ENCODE measurements at regions not wholly inside any gene's neighbourhood (a gene's known extent, or its start where the extent isn't known, plus 50 kb on each side); places are given as distances from the start of the nearest gene placed in this dataset.

GRCh38 chr6:41450581-41450980 is 95.6 kb upstream of the FOXP4 start:
- no peak for DNase-seq
- H3K27me3 Mint-ChIP-seq = peaks cover 16% of the 10 kb centered on the region
- no peak overlapping the region for H3K27ac Mint-ChIP-seq
- no peak overlapping the region for H3K4me3 Mint-ChIP-seq
- H3K36me3 Mint-ChIP-seq (ENCODE audit: low read depth) = no peaks in the 10 kb centered on the region
- H3K9me3 Mint-ChIP-seq = no peaks in the 10 kb centered on the region
- H3K4me1 Mint-ChIP-seq = no peaks in the 10 kb centered on the region
- intact Hi-C loops (cut with micrococcal nuclease) = no loop called here

- H3K9me3 Mint-ChIP-seq = no peaks in the 10 kb centered on the region
- H3K27ac Mint-ChIP-seq = no peak overlapping the region
- no peak for DNase-seq
- peaks cover 17% of the 10 kb centered on the region for H3K27me3 Mint-ChIP-seq
- no peaks in the 10 kb centered on the region for H3K36me3 Mint-ChIP-seq (ENCODE audit: low read depth)
- no peaks in the 10 kb centered on the region for H3K4me1 Mint-ChIP-seq
- no peak overlapping the region for H3K4me3 Mint-ChIP-seq
- intact Hi-C loops (cut with micrococcal nuclease) = no loop called here
Measured at GRCh38 chr6:41451039-41451438, 95.1 kb upstream of the FOXP4 start.

GRCh38 chr6:41451515-41452163 is 94.5 kb upstream of the FOXP4 start:
- intact Hi-C loops (cut with micrococcal nuclease) = no loop called here
- Mint-ChIP-seq H3K27me3 (peaks cover 21% of the 10 kb centered on the region), H3K9me3 (no peaks in the 10 kb centered on the region), H3K4me1 (no peaks in the 10 kb centered on the region), H3K4me3 (no peak overlapping the region), H3K27ac (no peak overlapping the region), H3K36me3 (ENCODE audit: low read depth) (no peaks in the 10 kb centered on the region)
- DNase-seq = no peak

- Mint-ChIP-seq H3K27ac (no peak overlapping the region), H3K4me3 (no peak overlapping the region), H3K36me3 (ENCODE audit: low read depth) (no peaks in the 10 kb centered on the region), H3K4me1 (no peaks in the 10 kb centered on the region), H3K9me3 (no peaks in the 10 kb centered on the region), H3K27me3 (peaks cover 17% of the 10 kb centered on the region)
- no peak for DNase-seq
- intact Hi-C loops (cut with micrococcal nuclease) = no loop called here
Measured at GRCh38 chr6:41452763-41453162, 93.4 kb upstream of the FOXP4 start.

GRCh38 chr6:41453244-41453643 is 92.9 kb upstream of the FOXP4 start:
- DNase-seq = no peak
- Mint-ChIP-seq H3K4me1 (no peaks in the 10 kb centered on the region), H3K9me3 (no peaks in the 10 kb centered on the region), H3K27me3 (peaks cover 15% of the 10 kb centered on the region), H3K4me3 (no peak overlapping the region), H3K27ac (no peak overlapping the region), H3K36me3 (ENCODE audit: low read depth) (no peaks in the 10 kb centered on the region)
- intact Hi-C loops (cut with micrococcal nuclease) = no loop called here

GRCh38 chr6:41454189-41454789 is 91.9 kb upstream of the FOXP4 start:
- Mint-ChIP-seq H3K27me3 (peaks cover 19% of the 10 kb centered on the region), H3K9me3 (no peaks in the 10 kb centered on the region), H3K4me1 (no peaks in the 10 kb centered on the region), H3K27ac (no peak overlapping the region), H3K36me3 (ENCODE audit: low read depth) (no peaks in the 10 kb centered on the region), H3K4me3 (no peak overlapping the region)
- intact Hi-C loops (cut with micrococcal nuclease) = no loop called here
- DNase-seq = no peak

GRCh38 chr6:41455410-41455809 is 90.8 kb upstream of the FOXP4 start:
- Mint-ChIP-seq H3K4me3 (no peak overlapping the region), H3K4me1 (no peaks in the 10 kb centered on the region), H3K9me3 (no peaks in the 10 kb centered on the region), H3K27me3 (peaks cover 20% of the 10 kb centered on the region), H3K36me3 (ENCODE audit: low read depth) (no peaks in the 10 kb centered on the region), H3K27ac (no peak overlapping the region)
- intact Hi-C loops (cut with micrococcal nuclease) = no loop called here
- DNase-seq = no peak

- Mint-ChIP-seq H3K9me3 (no peaks in the 10 kb centered on the region), H3K27me3 (peaks cover 23% of the 10 kb centered on the region), H3K27ac (no peak overlapping the region), H3K4me1 (no peaks in the 10 kb centered on the region), H3K4me3 (no peak overlapping the region), H3K36me3 (ENCODE audit: low read depth) (no peaks in the 10 kb centered on the region)
- no peak for DNase-seq
- intact Hi-C loops (cut with micrococcal nuclease) = no loop called here
Measured at GRCh38 chr6:41455818-41456217, 90.4 kb upstream of the FOXP4 start.

GRCh38 chr6:41457303-41457670 is 88.9 kb upstream of the FOXP4 start:
- Mint-ChIP-seq H3K27me3 (peaks cover 35% of the 10 kb centered on the region), H3K27ac (no peak overlapping the region), H3K4me1 (no peaks in the 10 kb centered on the region), H3K4me3 (no peak overlapping the region), H3K36me3 (ENCODE audit: low read depth) (no peaks in the 10 kb centered on the region), H3K9me3 (no peaks in the 10 kb centered on the region)
- no peak for DNase-seq
- intact Hi-C loops (cut with micrococcal nuclease) = no loop called here

GRCh38 chr6:41459738-41460137 is 86.4 kb upstream of the FOXP4 start:
- intact Hi-C loops (cut with micrococcal nuclease) = no loop called here
- Mint-ChIP-seq H3K4me3 (no peak overlapping the region), H3K9me3 (no peaks in the 10 kb centered on the region), H3K4me1 (no peaks in the 10 kb centered on the region), H3K27me3 (peaks cover 46% of the 10 kb centered on the region), H3K36me3 (ENCODE audit: low read depth) (no peaks in the 10 kb centered on the region), H3K27ac (no peak overlapping the region)
- DNase-seq = no peak

GRCh38 chr6:41460742-41461336 is 85.3 kb upstream of the FOXP4 start:
- no peak overlapping the region for H3K4me3 Mint-ChIP-seq

GRCh38 chr6:41462033-41462432 is 84.1 kb upstream of the FOXP4 start:
- Mint-ChIP-seq H3K36me3 (ENCODE audit: low read depth) (no peaks in the 10 kb centered on the region), H3K9me3 (no peaks in the 10 kb centered on the region), H3K4me3 (no peak overlapping the region), H3K4me1 (no peaks in the 10 kb centered on the region), H3K27me3 (peaks cover 57% of the 10 kb centered on the region), H3K27ac (no peak overlapping the region)
- intact Hi-C loops (cut with micrococcal nuclease) = no loop called here
- DNase-seq = no peak

More at GRCh38 chr6:41460742-41461336, 85.3 kb upstream of the FOXP4 start:
- H3K27me3 Mint-ChIP-seq = peaks cover 51% of the 10 kb centered on the region
- no peaks in the 10 kb centered on the region for H3K9me3 Mint-ChIP-seq
- H3K4me1 Mint-ChIP-seq = no peaks in the 10 kb centered on the region
- DNase-seq = no peak
- intact Hi-C loops (cut with micrococcal nuclease) = no loop called here
- H3K36me3 Mint-ChIP-seq (ENCODE audit: low read depth) = no peaks in the 10 kb centered on the region
- no peak overlapping the region for H3K27ac Mint-ChIP-seq

GRCh38 chr6:41463062-41463930 is 82.9 kb upstream of the FOXP4 start:
- Mint-ChIP-seq H3K27ac (no peak overlapping the region), H3K4me1 (no peaks in the 10 kb centered on the region), H3K27me3 (peaks cover 63% of the 10 kb centered on the region), H3K36me3 (ENCODE audit: low read depth) (no peaks in the 10 kb centered on the region), H3K4me3 (no peak overlapping the region), H3K9me3 (no peaks in the 10 kb centered on the region)
- intact Hi-C loops (cut with micrococcal nuclease) = loop anchor here (1.0 kb wide), 1 partner anchor 129 kb away; no protein-coding TSS in a partner anchor
- DNase-seq = no peak

GRCh38 chr6:41464019-41464418 is 82.2 kb upstream of the FOXP4 start:
- H3K27ac Mint-ChIP-seq = no peak overlapping the region
- H3K9me3 Mint-ChIP-seq = no peaks in the 10 kb centered on the region
- intact Hi-C loops (cut with micrococcal nuclease) = no loop called here
- peaks cover 65% of the 10 kb centered on the region for H3K27me3 Mint-ChIP-seq
- H3K4me1 Mint-ChIP-seq = no peaks in the 10 kb centered on the region
- H3K4me3 Mint-ChIP-seq = no peak overlapping the region
- H3K36me3 Mint-ChIP-seq (ENCODE audit: low read depth) = no peaks in the 10 kb centered on the region
- DNase-seq = no peak
